AG04449 (cell line): ENCODE measurements at regions not wholly inside any gene's neighbourhood (a gene's known extent, or its start where the extent isn't known, plus 50 kb on each side); places are given as distances from the start of the nearest gene placed in this dataset.
"Not testable (repeated sequence)": the region's sequence is repeated elsewhere in the genome, so short reads cannot be mapped to it uniquely, and the experiment has no call there.

Experiments
- CTCF ChIA-PET: fragments of 350-600 bp; formaldehyde crosslinking; extraction: SDS; loops from one replicate; lab custom pipeline; 2021; ENCODE audit warnings: antibody characterized with exemption; lab: Yijun Ruan, JAX
- POLR2A ChIA-PET: fragments of 400-600, 350-600 bp; formaldehyde crosslinking; extraction: SDS; loops from one replicate; lab custom pipeline; 2020; ENCODE audit warnings: antibody characterized with exemption, inconsistent platforms; lab: Yijun Ruan, JAX
- DNase-seq: peaks from one replicate; pipeline ENCODE4 v3.0.0-alpha.2; 2010; ENCODE audit warnings: low read depth, low spot score
- H3K4me3 ChIP-seq: 2 replicates; pipeline ENCODE4 v1.5.1; 2011; ENCODE audit warnings: low read depth, mild to moderate bottlenecking, control low read depth, low read length
- TF ChIP-seq, protein P1 (sequence below): IDR thresholded peaks from one replicate; pipeline ENCODE4 v1.5.1; 2011; ENCODE audit warnings: mild to moderate bottlenecking, moderate library complexity, low read length, control low read depth, inconsistent platforms; ENCODE audit not compliant: insufficient read depth; ENCODE audit errors: missing control alignments

DNA sequence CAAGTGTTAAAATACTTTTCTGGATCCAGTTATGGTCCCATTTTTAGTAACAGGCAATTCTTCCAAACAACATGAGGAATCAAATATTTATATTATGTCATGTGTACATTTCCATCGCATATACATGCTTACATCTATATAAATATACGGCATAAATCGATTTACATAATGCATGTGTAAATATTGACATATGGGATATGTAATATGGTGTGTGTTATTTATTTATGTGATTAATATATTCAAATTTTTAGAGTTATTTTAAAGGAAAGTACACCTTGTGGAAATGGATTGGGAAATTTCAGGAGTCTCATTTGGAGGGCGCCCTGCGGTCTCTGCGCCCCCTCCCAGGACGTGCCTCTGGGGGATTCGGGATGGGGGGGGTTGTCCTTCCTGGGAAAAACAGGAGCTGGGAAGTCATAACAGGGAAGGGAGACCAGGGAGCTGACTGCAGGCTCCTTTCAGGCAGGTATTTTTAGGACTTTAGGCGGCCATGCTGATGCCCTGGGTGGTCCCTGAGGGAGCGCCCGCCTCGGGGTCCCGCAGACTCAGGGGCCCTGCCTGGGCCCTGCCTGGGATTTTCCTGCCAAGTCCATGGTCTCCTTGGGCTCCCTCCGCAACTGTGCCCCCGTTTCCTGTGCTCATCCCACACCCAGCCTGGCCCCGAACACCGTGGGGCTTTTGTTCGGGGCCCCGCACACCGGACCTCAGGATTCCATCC is 82.7 kb upstream of the SFSWAP start:
- TF ChIP-seq, protein P1, sequence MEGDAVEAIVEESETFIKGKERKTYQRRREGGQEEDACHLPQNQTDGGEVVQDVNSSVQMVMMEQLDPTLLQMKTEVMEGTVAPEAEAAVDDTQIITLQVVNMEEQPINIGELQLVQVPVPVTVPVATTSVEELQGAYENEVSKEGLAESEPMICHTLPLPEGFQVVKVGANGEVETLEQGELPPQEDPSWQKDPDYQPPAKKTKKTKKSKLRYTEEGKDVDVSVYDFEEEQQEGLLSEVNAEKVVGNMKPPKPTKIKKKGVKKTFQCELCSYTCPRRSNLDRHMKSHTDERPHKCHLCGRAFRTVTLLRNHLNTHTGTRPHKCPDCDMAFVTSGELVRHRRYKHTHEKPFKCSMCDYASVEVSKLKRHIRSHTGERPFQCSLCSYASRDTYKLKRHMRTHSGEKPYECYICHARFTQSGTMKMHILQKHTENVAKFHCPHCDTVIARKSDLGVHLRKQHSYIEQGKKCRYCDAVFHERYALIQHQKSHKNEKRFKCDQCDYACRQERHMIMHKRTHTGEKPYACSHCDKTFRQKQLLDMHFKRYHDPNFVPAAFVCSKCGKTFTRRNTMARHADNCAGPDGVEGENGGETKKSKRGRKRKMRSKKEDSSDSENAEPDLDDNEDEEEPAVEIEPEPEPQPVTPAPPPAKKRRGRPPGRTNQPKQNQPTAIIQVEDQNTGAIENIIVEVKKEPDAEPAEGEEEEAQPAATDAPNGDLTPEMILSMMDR = no peak
- POLR2A ChIA-PET = no interaction called here
- CTCF ChIA-PET = no interaction called here
- no peak for DNase-seq
- no peak overlapping the region for H3K4me3 ChIP-seq

DNA sequence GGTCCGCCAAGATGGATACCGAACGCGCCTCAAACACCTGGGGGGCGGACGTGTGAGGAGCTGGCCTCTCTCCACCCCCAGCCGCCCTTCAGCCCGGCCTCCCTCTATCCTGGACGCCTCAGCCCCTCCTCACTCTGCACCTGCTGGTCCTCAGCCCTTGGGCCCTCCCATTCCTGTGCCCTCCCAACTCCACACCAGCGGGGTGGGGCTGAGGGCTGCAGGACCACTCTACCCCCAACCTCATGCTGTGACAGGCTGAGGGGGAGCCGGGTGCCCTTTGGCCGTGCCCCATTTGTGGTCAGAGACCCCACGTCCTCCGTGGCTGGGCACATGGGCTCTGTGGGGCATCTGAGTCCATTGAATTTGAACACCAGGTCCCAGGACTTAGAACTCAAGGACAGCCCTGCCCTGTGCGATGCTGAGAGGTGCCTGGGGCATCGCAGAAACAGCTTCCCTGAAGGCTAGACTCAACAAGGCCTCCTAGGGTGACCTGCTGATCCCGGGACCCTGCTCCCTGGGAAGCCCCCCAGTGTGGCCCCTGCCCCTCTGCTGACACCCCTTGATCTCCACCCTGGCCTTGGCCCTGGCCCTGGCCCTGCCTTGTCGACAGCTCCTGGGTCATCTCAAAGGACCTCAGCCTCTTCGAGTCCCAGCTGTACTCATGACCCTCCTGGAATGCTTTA is 82.0 kb upstream of the SFSWAP start:
- no peak overlapping the region for H3K4me3 ChIP-seq
- TF ChIP-seq, protein P1 = no peak
- ChIA-PET POLR2A (no interaction called here), CTCF (no interaction called here)
- DNase-seq = no peak

DNA sequence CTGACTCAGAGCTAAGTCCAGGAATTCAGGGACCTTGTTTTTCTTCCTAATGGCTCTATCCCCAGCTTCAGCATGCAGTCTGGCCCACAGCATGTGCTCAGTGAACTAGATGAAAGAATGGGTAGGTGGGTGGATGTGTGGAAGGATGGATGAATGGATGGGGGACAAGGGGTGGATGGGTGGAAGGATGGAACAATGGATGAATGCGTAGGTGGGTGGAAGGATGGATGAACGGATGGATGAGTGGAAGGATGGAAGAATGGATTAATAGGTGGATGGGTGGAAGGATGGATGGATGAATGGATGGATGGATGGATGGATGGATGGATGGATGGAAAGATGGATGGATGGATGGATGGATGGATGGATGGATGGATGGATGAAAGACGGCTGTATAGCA is 79.7 kb upstream of the SFSWAP start:
- CTCF ChIA-PET = no interaction called here
- TF ChIP-seq, protein P1 = no peak

DNA sequence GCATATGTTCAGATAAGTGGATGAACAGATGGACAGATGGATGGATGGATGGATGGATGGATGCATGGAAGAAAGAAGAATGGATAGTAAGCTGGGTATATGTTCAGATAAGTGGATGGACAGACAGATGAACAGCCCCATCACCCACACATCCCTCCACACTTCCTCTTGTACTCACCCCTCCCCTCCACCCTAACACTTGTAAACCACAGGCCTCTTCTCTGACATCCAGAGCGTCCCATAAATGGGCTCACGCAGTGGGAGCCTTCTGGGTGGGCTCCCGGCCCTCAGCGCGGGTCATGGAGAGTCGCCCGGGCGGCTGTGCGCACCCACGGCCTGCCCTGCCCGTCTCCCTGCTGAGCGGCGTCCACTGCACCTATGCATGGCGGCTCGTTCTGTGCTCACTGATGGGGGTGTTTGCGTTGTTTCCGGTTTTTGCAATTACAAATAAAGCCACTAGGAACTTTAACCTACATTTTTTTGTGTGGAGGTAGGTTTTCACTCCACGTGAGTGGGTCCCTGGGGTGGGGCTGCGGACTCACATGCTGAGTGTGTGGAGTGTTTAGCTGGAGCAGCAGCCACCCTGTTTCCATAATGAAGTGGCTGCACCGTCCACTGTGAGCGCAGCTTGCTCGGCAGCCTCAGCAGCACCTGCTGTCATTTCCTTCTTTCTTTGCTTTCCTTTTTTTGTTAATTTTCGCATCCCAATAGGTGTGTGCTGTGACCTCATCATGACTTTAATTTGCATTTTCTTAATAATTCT is 78.8 kb upstream of the SFSWAP start:
- POLR2A ChIA-PET, DNase-seq, H3K4me3 ChIP-seq, CTCF ChIA-PET: not testable (repeated sequence)

More for the DNA sequence above, 79.7 kb upstream of the SFSWAP start:
- POLR2A ChIA-PET = no interaction called here
- no peak overlapping the region for H3K4me3 ChIP-seq
- DNase-seq = no peak

DNA sequence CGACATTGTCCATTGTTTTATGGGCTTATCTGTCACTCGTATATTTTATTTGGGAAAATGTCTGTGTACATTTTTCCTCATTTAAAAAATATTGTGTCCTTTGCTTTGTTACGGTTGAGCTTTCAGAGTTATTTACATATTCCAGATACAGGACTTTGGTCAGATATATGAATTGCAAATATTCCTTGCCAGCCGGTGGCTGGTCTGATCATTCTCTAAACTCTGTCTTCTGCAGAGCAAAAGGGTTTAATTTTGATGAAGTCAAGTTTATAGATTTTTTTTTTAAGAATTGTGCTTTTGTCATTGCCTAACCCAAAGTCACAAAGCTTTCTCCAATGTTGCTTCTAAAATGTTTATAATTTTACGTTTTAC is 78.3 kb upstream of the SFSWAP start:
- POLR2A ChIA-PET, H3K4me3 ChIP-seq, DNase-seq, CTCF ChIA-PET: not testable (repeated sequence)

DNA sequence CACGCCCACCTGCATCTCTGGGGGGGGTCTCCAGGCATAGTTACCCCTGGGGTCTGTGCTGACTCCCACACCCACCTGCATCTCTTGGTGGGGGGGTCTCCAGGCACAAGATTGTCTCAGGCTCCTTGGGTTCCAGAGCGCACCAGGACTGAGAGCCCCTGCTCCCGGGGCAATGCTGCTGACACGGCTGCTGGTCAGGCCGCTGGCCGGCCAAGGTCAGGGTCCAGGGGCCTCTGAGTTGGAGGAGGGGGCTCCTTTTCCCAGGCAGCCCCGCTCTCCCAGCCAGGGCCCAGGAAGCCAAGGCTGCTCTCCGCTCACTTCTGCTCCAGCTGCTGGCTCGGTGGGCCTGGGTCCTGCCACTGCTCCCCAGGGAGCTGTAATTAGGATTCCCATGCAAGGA is 77.3 kb upstream of the SFSWAP start:
- DNase-seq, POLR2A ChIA-PET, H3K4me3 ChIP-seq, CTCF ChIA-PET: not testable (repeated sequence)

DNA sequence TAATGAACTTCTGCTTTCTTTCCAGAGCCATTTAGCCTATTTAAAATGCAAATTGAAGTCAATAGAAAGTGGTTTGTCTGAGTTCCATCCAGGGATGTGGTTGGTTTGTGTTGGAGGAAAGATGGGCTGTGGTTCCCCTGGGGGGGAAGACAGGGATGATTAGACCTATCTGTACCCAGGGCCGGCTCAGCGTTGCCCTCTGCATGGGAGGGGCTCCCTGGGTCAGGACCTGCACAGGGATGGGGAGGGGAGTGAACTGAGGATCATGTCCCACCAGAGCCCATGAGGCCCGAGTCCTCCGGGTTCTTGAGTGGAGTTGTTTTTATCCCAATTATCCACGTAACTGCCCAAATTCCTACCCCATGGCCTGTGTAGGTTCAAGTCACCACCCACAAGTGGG is 76.9 kb upstream of the SFSWAP start:
- ChIA-PET POLR2A (no interaction called here), CTCF (no interaction called here)
- H3K4me3 ChIP-seq = no peak overlapping the region
- TF ChIP-seq, protein P1 = no peak
- no peak for DNase-seq

DNA sequence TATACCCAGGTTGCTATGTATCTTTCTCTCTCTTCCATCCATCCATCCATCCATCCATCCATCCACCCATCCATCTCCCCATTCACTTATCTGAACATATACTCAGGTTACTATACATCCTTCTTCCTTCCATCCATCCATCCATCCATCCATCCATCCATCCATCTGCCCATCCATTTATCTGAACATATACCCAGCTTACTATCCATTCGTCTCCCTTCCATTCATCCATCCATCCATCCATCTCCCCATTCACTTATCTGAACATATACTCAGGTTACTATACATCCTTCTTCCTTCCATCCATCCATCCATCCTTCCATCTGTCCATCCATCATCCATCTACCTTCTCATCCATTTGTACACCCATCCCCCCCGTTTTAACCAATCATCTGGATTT is 75.9 kb upstream of the SFSWAP start:
- H3K4me3 ChIP-seq, POLR2A ChIA-PET, DNase-seq, CTCF ChIA-PET: not testable (repeated sequence)
